HG02588 (cell line): ENCODE measurements at regions not wholly inside any gene's neighbourhood (a gene's known extent, or its start where the extent isn't known, plus 50 kb on each side); places are given as distances from the start of the nearest gene placed in this dataset.

Experiments
- ATAC-seq: cut with Tn5 transposase; IDR thresholded peaks from one replicate; pipeline ENCODE4 v1.9.1; 2021; ENCODE audit warnings: mild to moderate bottlenecking, moderate library complexity; ENCODE audit not compliant: unreplicated experiment

GRCh38 chr3:127384717-127385539, 97.1 kb upstream of the PRR20G start:
- no peak for ATAC-seq

DNA sequence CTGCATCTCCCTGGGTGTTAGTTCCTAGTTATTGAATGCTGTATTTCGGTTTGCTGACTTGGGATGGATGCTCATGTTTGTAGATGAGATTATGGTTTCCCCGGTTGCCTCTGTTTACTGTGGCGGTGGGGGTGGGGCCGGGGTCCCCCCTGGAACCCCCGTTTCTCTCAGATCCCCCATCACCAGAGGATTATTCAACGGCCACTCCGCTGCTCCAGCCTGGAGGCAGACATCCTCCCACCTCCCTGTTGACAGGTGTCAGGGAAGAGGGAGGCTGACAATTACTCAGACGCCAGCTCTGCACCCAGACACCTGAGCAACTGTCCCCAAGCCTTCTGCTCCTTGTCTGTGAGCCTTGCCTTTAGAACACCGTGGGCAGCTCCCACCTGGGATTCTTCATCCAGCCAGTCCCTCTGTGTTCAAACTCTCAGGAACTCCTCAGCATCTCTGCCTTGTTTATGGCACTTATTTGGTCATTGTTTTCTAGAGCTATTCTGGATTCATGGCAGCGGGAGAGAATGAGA, 95.9 kb upstream of the PRR20G start:
- no peak for ATAC-seq

DNA sequence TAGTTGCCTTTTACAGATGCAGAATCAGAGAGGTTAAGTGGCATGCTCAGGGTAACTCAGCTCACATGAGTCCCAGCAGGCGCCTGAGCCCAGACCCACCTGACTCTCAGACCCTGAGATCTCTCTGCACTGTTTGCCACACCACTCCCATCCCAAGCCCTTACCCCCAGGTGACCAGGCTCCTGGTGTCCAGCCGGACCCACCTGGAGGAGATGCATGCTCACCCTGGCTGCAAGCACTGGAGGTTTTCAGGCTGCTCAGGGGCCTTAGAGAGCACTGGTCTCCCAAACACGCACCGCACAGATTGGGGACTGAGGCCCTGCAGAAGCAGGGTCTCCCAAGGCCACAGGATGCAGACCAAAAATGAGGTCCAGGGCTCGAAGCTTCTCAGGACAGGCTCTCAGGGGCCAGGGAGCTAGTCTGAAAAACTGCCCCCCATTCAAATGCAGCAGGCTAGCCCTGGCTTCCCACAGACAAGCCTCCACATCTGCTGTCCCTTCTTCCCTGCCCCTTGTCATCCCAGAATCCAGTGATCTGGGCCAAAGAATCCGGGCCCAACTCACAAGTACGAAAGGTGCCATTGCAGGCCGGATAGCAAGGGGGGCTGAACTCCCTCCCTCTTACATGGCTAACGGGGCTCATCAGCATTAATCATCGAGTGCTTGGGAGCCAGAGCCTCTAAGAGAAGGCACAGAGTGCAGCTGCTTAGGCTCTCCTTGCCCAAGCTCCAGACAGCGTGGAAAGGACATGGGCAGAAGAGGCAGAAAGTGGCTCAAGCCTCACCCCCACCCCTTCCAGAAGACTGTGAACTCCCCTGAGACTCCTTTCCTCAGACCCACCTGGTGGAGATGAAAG, 90.2 kb upstream of the PRR20G start:
- ATAC-seq, result no peak

DNA sequence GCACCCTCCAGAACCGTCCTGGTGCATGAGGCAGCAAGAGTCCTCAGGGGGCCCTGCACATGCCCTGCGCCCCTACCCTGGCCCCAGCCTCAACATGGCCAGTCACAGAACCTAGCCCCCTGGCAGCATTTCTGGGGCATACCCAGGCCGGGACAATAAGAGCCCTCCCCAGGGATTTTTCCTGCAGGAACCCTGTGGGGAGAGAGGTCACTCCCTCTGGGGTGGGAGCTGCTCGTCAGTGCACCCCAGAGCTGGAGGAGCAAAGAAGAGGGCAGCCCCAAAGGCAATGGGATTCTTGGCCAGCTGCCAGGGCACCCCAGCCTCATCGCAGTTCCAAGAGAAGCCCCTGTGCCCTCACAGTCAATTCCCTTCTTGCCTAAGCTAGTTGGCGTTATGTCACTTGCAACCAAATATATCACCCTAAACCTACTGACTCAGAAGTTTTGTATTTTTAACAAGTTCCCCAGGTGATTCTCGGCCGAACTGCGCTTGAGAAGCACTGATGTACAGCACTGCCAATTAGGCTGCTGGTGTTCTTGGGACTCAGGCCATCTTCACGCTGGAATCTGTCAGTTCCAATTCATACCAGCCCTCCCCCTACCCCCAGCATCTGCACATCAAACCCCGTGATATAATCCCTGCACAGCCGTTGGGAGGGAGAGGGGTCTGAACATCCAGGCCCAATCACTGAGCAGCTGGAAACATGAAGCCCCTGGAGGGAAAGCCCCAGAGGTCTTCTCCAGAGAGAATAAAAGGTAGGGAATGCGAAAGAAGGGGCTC, 87.5 kb upstream of the PRR20G start:
- no peak for ATAC-seq

- no peak for ATAC-seq
Observed at GRCh38 chr3:127374086-127375010, 86.5 kb upstream of the PRR20G start.

- no peak for ATAC-seq
Observed at GRCh38 chr3:127373441-127374085, 85.7 kb upstream of the PRR20G start.

DNA sequence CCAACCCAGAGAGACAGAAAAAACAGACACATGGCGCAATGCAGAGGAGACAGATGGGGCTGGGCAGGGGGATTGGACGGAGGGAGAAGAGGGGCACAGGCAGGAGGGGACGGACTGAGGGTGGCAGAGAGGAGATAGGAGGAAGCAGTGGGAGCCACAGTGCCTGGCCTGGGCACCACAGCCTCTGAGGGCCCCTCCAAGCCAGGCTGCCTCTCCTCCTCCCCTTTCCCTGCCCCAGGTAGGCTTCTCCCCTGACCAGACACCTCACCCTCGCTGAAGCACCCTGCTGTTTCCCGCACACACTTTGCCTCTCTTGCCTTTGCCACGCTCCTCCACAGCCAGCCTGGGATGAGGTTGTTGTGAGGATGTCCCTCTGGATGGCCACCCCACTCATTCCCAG, 84.0 kb upstream of the PRR20G start:
- ATAC-seq, result no peak

GRCh38 chr3:127371334-127371733, 83.5 kb upstream of the PRR20G start:
- ATAC-seq, result no peak

DNA sequence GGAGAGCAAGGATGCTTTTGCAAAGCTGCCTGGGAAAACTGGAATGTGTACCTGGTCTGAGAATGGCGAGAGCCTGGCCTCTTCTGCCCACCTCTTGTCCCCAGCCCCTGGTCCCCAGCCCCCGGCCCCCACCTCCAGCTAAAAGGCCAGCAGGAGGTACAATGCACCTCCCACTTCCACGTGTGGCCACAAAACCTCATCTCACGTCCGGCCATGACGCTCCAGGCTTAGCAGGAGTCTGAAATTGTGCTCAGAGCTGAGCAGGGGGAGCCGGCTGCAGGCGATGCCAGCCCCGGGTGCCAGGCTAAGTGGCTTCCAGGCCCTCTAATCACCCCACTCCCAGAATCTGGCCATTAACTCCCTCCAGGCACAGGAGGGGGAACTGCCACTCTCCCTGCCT, 83.1 kb upstream of the PRR20G start:
- no peak for ATAC-seq

DNA sequence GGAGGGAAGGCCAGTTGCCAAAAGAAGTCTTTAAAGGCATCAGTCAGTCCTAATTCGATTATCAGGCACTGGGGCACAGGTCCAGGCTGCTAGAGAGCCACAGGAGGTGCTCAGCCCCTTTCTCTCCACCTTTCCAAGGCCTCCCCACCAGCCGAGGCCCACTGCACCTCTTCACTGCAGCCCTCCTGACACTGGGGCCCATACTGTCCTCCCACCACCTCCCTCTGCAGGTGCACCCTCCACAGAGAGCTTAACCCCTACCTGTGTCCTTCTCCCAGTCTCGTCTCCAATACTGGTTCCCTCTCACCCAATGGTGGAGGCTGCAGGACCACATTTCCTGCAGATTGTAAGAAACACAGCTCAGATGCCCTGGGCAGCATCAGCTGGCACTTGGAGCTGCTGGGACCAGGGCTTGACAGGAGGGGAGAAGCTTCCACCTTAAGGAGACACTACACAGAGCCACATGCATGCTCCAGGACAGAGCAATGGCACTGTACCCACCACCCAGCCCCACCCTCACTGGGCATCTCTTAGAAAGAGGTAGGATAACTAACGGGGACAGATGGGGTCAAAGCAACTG, 81.6 kb upstream of the PRR20G start:
- no peak for ATAC-seq

GRCh38 chr3:127368186-127369032, 80.6 kb upstream of the PRR20G start:
- no peak for ATAC-seq

- no peak for ATAC-seq
Observed at GRCh38 chr3:127367593-127367992, 79.7 kb upstream of the PRR20G start.

- no peak for ATAC-seq
Observed at GRCh38 chr3:127366383-127366782, 78.5 kb upstream of the PRR20G start.

GRCh38 chr3:127365163-127365798, 77.4 kb upstream of the PRR20G start:
- no peak for ATAC-seq

DNA sequence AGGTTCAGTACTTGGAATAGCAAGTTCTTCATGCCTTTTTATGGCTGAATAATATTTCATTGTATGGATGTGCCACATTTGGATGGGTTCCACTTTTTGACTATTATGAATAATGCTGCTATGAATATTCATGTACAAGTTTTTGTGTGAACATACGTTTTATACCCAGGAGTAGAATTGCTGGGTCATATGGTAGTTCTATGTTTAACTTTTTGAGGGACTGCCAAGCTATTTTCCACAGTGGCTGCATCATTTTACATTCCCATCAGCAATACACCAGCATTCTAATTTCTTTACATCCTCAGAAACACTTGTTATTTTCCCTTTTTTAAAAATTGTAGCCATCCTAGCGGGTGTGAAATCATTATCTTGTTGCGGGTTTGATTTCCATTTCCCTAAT, 76.0 kb upstream of the PRR20G start:
- no peak for ATAC-seq

DNA sequence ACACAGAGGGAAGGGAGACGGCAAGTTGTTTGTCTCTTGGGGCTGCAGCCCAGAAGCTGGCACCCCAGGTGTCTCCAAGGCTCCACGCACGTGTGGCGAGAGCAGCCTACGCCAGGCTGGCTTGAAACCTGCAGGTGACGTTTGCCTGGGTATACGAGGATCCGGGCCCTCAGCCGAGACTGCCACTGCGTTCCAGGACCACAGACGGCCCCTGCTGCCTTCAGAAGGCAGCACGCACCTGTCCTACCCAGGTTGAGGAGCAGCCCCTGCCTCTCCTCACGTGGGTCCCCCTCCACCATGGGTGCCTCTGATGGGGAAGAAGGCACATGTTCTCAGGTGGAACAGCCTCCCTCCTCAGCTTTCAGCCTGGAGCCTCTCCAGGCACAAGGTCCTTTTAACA, 75.3 kb upstream of the PRR20G start:
- ATAC-seq, result no peak

- ATAC-seq, result no peak
Observed at GRCh38 chr3:127360647-127361046, 72.8 kb upstream of the PRR20G start.

DNA sequence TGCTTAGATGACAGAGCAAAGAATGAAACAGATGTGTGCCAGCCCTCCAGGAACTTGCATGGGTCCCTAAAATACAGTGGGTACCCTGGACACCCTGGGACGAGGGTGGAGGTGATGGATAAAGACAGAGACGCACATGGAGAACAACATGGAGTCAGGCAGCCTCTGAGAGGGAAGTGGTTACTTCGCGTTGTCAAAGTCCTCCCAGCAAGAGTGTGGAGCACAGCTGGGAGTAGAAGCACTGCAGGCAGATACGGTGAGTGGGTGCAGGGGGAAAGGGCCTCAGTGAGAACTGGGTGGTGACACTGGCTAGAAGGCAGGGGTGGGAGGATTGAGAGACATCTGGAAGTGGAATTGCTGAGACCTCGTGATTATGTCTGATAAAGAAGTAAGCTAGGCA, 70.8 kb upstream of the PRR20G start:
- no peak for ATAC-seq
